K562 (cell line): ENCODE measurements at regions not wholly inside any gene's neighbourhood (a gene's known extent, or its start where the extent isn't known, plus 50 kb on each side); places are given as distances from the start of the nearest gene placed in this dataset.

ENCODE experiments used
- ATAC-seq: fragments of 200-7000 bp; cut with Tn5 transposase; 3 replicates; pipeline ENCODE4 v1.9.1; 2020; ENCODE audit warnings: moderate library complexity
- BruUV-seq: library from RNA; stranded (reverse); fragments of 400-500 nt; replicated peaks from 2 replicates; lab custom pipeline; 2021; lab: Mats Ljungman, UMichigan
- CTCF ChIA-PET: fragments of 300-600 bp; formaldehyde crosslinking; extraction: SDS; loops from one replicate; lab custom pipeline; 2021; ENCODE audit warnings: low intra/inter-chr PET ratio; lab: Yijun Ruan, JAX
- POLR2A ChIA-PET: fragments of 300-600, 350-650 bp; sonication (Branson Sonifier 250); formaldehyde crosslinking; extraction: SDS; loops from one replicate; lab custom pipeline; 2021; ENCODE audit warnings: antibody characterized with exemption, inconsistent platforms; lab: Yijun Ruan, JAX
- DNase-seq, 4 experiments: peaks; one replicate each; pipeline versions ENCODE4 v3.0.0 to v3.0.0-alpha.2; 2011 to 2018; ENCODE audit warnings: low spot score in 3 of 4, mixed read lengths in 3 of 4; ENCODE audit errors: extremely low read depth in 1 of 4
- FAIRE-seq: peaks from 2 replicates; lab custom pipeline; 2011; peaks lifted over from hg19 to GRCh38; lab: Jason Lieb, UNC
- H2AFZ ChIP-seq: 2 replicates; pipeline ENCODE4 v1.6.0; 2011; ENCODE audit warnings: low read depth, low read length, control low read depth, inconsistent platforms
- H3K27ac ChIP-seq: fragments of 200-600 bp; 3 replicates; pipeline ENCODE4 v1.8.0; 2011; ENCODE audit warnings: low read depth, mild to moderate bottlenecking, control low read depth, inconsistent platforms, low read length, moderate library complexity, mixed read lengths; ENCODE audit errors: extremely low read depth
- H3K27me3 ChIP-seq, 2 experiments: fragments of 300-600 bp in 1 of 2; 2 replicates in 1 of 2; 3 replicates in 1 of 2; pipeline versions ENCODE4 v1.6.0 to v1.8.0; 2011; ENCODE audit warnings: inconsistent platforms in 2 of 2, low read length in 2 of 2, mild to moderate bottlenecking in 1 of 2, mixed read lengths in 1 of 2, moderate library complexity in 1 of 2; ENCODE audit not compliant: control insufficient read depth in 2 of 2, insufficient read depth in 2 of 2
- H3K36me3 ChIP-seq: fragments of 300-600 bp; 3 replicates; pipeline ENCODE4 v1.8.0; 2011; ENCODE audit warnings: mild to moderate bottlenecking, low read length, inconsistent platforms; ENCODE audit not compliant: control insufficient read depth, insufficient read depth
- H3K4me1 ChIP-seq, 2 experiments: fragments of 200-600 bp in 1 of 2; replicated peaks in 1 of 2; 2 replicates in 1 of 2; 3 replicates in 1 of 2; pipeline versions ENCODE4 v1.5.1 to v1.8.0; 2011; ENCODE audit warnings: inconsistent platforms in 2 of 2, low read length in 2 of 2, mild to moderate bottlenecking in 1 of 2, mixed read lengths in 1 of 2, moderate library complexity in 1 of 2; ENCODE audit not compliant: control insufficient read depth in 2 of 2, insufficient read depth in 2 of 2
- H3K4me2 ChIP-seq: 2 replicates; pipeline ENCODE4 v1.6.1; 2011; ENCODE audit warnings: low read length, control low read depth, inconsistent platforms, mixed read lengths; ENCODE audit not compliant: insufficient read depth
- H3K4me3 ChIP-seq: fragments of 200-600 bp; sonication (generic), shearing (Covaris generic); 2 replicates; pipeline ENCODE4 v1.5.1; 2016; ENCODE audit warnings: control low read depth, inconsistent platforms
- H3K79me2 ChIP-seq: fragments of 200-600 bp; 3 replicates; pipeline ENCODE4 v1.8.0; 2011; ENCODE audit warnings: low read length, inconsistent platforms; ENCODE audit not compliant: control insufficient read depth, insufficient read depth
- H3K9ac ChIP-seq, 2 experiments: 2 replicates each; pipeline versions ENCODE4 v1.6.0 to v1.6.1; 2011; ENCODE audit warnings: low read depth in 2 of 2, low read length in 2 of 2, control low read depth in 1 of 2, inconsistent platforms in 1 of 2, mild to moderate bottlenecking in 1 of 2, mixed read lengths in 1 of 2; ENCODE audit not compliant: insufficient read depth in 1 of 2
- H3K9me1 ChIP-seq: one replicate; pipeline ENCODE4 v1.6.0; 2011; ENCODE audit warnings: inconsistent platforms, mild to moderate bottlenecking, low read length, moderate library complexity; ENCODE audit not compliant: control insufficient read depth, insufficient read depth
- H3K9me3 ChIP-seq: replicated peaks from 2 replicates; pipeline ENCODE4 v1.5.1; 2011; ENCODE audit warnings: low read depth, low read length, inconsistent platforms; ENCODE audit not compliant: control insufficient read depth, insufficient read depth
- H4K20me1 ChIP-seq: replicated peaks from 2 replicates; pipeline ENCODE4 v1.6.1; 2011; ENCODE audit warnings: low read length, inconsistent platforms, mixed read lengths; ENCODE audit not compliant: control insufficient read depth, insufficient read depth
- EP300 ChIP-seq: IDR thresholded peaks from 2 replicates; pipeline ENCODE4 v1.6.1; 2012; ENCODE audit warnings: low read length, improper control_type of control experiment
- NCOR1 ChIP-seq: fragments of 450-650 bp; IDR thresholded peaks from 2 replicates; pipeline ENCODE4 v1.6.1; 2016; ENCODE audit warnings: mild to moderate bottlenecking, moderate library complexity
- SMARCA5 ChIP-seq: fragments of 450-650 bp; IDR thresholded peaks from 2 replicates; pipeline ENCODE4 v1.6.1; 2016
- STAT5A ChIP-seq: IDR thresholded peaks from 2 replicates; pipeline ENCODE4 v1.6.1; 2012; ENCODE audit warnings: low read length, inconsistent platforms, borderline replicate concordance
- TGIF2 ChIP-seq: sonication (generic); formaldehyde crosslinking; IDR thresholded peaks from 2 replicates; pipeline ENCODE4 v1.8.1; 2022; ENCODE audit warnings: mild to moderate bottlenecking, missing genetic modification reagents, moderate library complexity
- THAP12 ChIP-seq: fragments of 250-450 bp; sonication (Bioruptor Pico); IDR thresholded peaks from 2 replicates; pipeline ENCODE4 v1.9.0; 2021; ENCODE audit warnings: mild to moderate bottlenecking, inconsistent platforms
- XRCC4 ChIP-seq: IDR thresholded peaks from one replicate; pipeline ENCODE4 v1.6.1; 2011; ENCODE audit not compliant: insufficient read depth, insufficient read length; ENCODE audit errors: extremely low read depth
- ZNF212 ChIP-seq: fragments of 450-650 bp; formaldehyde crosslinking; IDR thresholded peaks from 2 replicates; pipeline ENCODE4 v1.4.0; 2020; ENCODE audit warnings: mild to moderate bottlenecking
- ZNF324 ChIP-seq: fragments of 250-450 bp; sonication (Bioruptor Pico); IDR thresholded peaks from 2 replicates; pipeline ENCODE4 v1.4.0; 2020; ENCODE audit warnings: mild to moderate bottlenecking
- ZNF589 ChIP-seq: fragments of 200-800 bp; sonication (Bioruptor generic); IDR thresholded peaks from 2 replicates; pipeline ENCODE4 v1.6.1; 2016; ENCODE audit warnings: low read depth, missing genetic modification characterization, missing compliant biosample characterization
- WGBS: fragments of 100-300 bp; shearing (Covaris generic); methylation state at CpG from one replicate; pipeline ENCODE4 v1.1.6; 2016; ENCODE audit warnings: low coverage, mixed read lengths; ENCODE audit not compliant: insufficient coverage; ENCODE audit errors: missing lambda C conversion rate; 5-methylcytosine and 5-hydroxymethylcytosine counted together
- in situ Hi-C: fragments of 300-500 bp; cut with MboI; formaldehyde crosslinking; loops from 4 replicates; pipeline ENCODE4 v1.15.0; 2018; ENCODE audit warnings: inconsistent platforms, mixed read lengths
- intact Hi-C: fragments of 100-400 bp; cut with micrococcal nuclease; formaldehyde crosslinking; loops from 2 replicates; pipeline ENCODE4 v1.14.2; 2022

GRCh38 chr17:71166311-71166710 is 954.5 kb upstream of the SOX9 start:
- ChIA-PET POLR2A (no interaction called here), CTCF (no interaction called here)
- Histone ChIP-seq H3K79me2 (no peaks in the 10 kb centered on the region), H3K9me3 (no peaks in the 10 kb centered on the region), H3K27me3 (no peaks in the 10 kb centered on the region), H3K4me1 (no peaks in the 10 kb centered on the region), H3K9me1 (no peaks in the 10 kb centered on the region), H3K9ac (no peak overlapping the region), H3K4me3 (no peak overlapping the region), H4K20me1 (no peaks in the 10 kb centered on the region), H3K4me2 (no peak overlapping the region), H2AFZ (no peak overlapping the region), H3K36me3 (no peaks in the 10 kb centered on the region), H3K27ac (no peak overlapping the region)
- intact Hi-C loops = no loop called here
- no TSS peak for BruUV-seq
- in situ Hi-C loops = no loop called here
- ATAC-seq = no peak
- no peak for FAIRE-seq
- TF ChIP-seq XRCC4 (no peak), TGIF2 (CRISPR knock-in tag) (no peak), NCOR1 (no peak), ZNF212 (no peak), ZNF589 (CRISPR knock-in tag) (no peak), ZNF324 (CRISPR knock-in tag) (no peak), SMARCA5 (no peak), EP300 (no peak), STAT5A (no peak), THAP12 (CRISPR knock-in tag) (no peak)
- WGBS = 0% methylated on average over 2 of the region's 2 CpGs
- DNase-seq = no peak
